ENCODE measurements at regions not wholly inside any gene's neighbourhood (a gene's known extent, or its start where the extent isn't known, plus 50 kb on each side); places are given as distances from the start of the nearest gene placed in this dataset.

GRCh38 chr1:218642033-218642948 lies 297.2 kb downstream of the TGFB2 start:
- no peak for DNase-seq (ENCODE audit: low read depth)

GRCh38 chr1:218643281-218643680 lies 298.1 kb downstream of the TGFB2 start:
- DNase-seq (ENCODE audit: low read depth), result no peak

- no peak for DNase-seq (ENCODE audit: low read depth)
Observed at GRCh38 chr1:218643926-218644325, 298.8 kb downstream of the TGFB2 start.

GRCh38 chr1:218646288-218646687 lies 301.2 kb downstream of the TGFB2 start:
- DNase-seq (ENCODE audit: low read depth), result no peak

- DNase-seq (ENCODE audit: low read depth), result no peak
Observed at GRCh38 chr1:218656301-218657037, 311.3 kb downstream of the TGFB2 start.

- no peak for DNase-seq (ENCODE audit: low read depth)
Observed at GRCh38 chr1:218658269-218658668, 313.1 kb downstream of the TGFB2 start.

GRCh38 chr1:218658899-218659298 lies 313.8 kb downstream of the TGFB2 start:
- DNase-seq (ENCODE audit: low read depth), result no peak

- DNase-seq (ENCODE audit: low read depth), result no peak
Observed at GRCh38 chr1:218659911-218660677, 315.0 kb downstream of the TGFB2 start.

GRCh38 chr1:218660678-218661053 lies 315.5 kb downstream of the TGFB2 start:
- DNase-seq (ENCODE audit: low read depth), result no peak

- DNase-seq (ENCODE audit: low read depth), result no peak
Observed at GRCh38 chr1:218661411-218661810, 316.3 kb downstream of the TGFB2 start.

- no peak for DNase-seq (ENCODE audit: low read depth)
Observed at GRCh38 chr1:218664385-218665170, 319.4 kb downstream of the TGFB2 start.

- DNase-seq (ENCODE audit: low read depth), result no peak
Observed at GRCh38 chr1:218665221-218665620, 320.1 kb downstream of the TGFB2 start.

GRCh38 chr1:218666263-218666662 lies 321.1 kb downstream of the TGFB2 start:
- no peak for DNase-seq (ENCODE audit: low read depth)

- DNase-seq (ENCODE audit: low read depth), result no peak
Observed at GRCh38 chr1:218667781-218668516, 322.8 kb downstream of the TGFB2 start.

- no peak for DNase-seq (ENCODE audit: low read depth)
Observed at GRCh38 chr1:218669431-218669830, 324.3 kb downstream of the TGFB2 start.

- DNase-seq (ENCODE audit: low read depth), result no peak
Observed at GRCh38 chr1:218670875-218671274, 325.7 kb downstream of the TGFB2 start.

GRCh38 chr1:218671573-218671972 lies 326.4 kb downstream of the TGFB2 start:
- no peak for DNase-seq (ENCODE audit: low read depth)

- DNase-seq (ENCODE audit: low read depth), result no peak
Observed at GRCh38 chr1:218673170-218673569, 328.0 kb downstream of the TGFB2 start.

GRCh38 chr1:218674280-218674773 lies 329.2 kb downstream of the TGFB2 start:
- DNase-seq (ENCODE audit: low read depth), result no peak

GRCh38 chr1:218677026-218677425 lies 331.9 kb downstream of the TGFB2 start:
- no peak for DNase-seq (ENCODE audit: low read depth)

- DNase-seq (ENCODE audit: low read depth), result no peak
Observed at GRCh38 chr1:218679391-218679790, 334.3 kb downstream of the TGFB2 start.

Data from stimulated activated CD8-positive, alpha-beta memory T cell treated with anti-CD3 and anti-CD28 coated beads, Interleukin-15, amount 100 ng/mL, for 24 hours (primary cell).